ENCODE measurements at regions not wholly inside any gene's neighbourhood (a gene's known extent, or its start where the extent isn't known, plus 50 kb on each side); places are given as distances from the start of the nearest gene placed in this dataset.

GRCh38 chr14:87629788-87630187 is 363.2 kb downstream of the GALC start:
- no peak overlapping the region for H3K27ac ChIP-seq (ENCODE audit: low read depth in 1 of 2, low read length in 2 of 2)
- WGBS = 78% methylated on average over 3 of the region's 3 CpGs
- H3K27me3 ChIP-seq (ENCODE audit: control insufficient read depth in 4 of 4, insufficient read depth in 4 of 4, low read length in 3 of 4) = no peaks in the 10 kb centered on the region
- H3K36me3 ChIP-seq (ENCODE audit: control insufficient read depth in 4 of 4, insufficient read depth in 3 of 4, low read depth in 1 of 4, low read length in 3 of 4) = no peaks in the 10 kb centered on the region
- DNase-seq (ENCODE audit: low spot score) = no peak
- TF ChIP-seq RXRA (IDR thresholded peaks at IDR 0.05) (no peak), RAD21 (IDR thresholded peaks at IDR 0.05) (no peak), TAF1 (conservative IDR thresholded peaks at IDR 0.05) (no peak)
- no peaks in the 10 kb centered on the region for H3K9me3 ChIP-seq (ENCODE audit: control insufficient read depth in 4 of 4, low read length in 3 of 4)
- H3K4me1 ChIP-seq (ENCODE audit: control insufficient read depth in 4 of 4, insufficient read depth in 4 of 4, low read length in 3 of 4) = no peaks in the 10 kb centered on the region
- no peak overlapping the region for H3K9ac ChIP-seq (ENCODE audit: low read depth in 1 of 2, low read length in 2 of 2)
- H3K4me3 ChIP-seq (ENCODE audit: low read depth in 1 of 3, low read length in 3 of 3) = no peak overlapping the region

GRCh38 chr14:87628780-87629179 is 364.2 kb downstream of the GALC start:
- TF ChIP-seq FOXA2 (IDR thresholded peaks at IDR 0.05) (no peak), ATF3 (IDR thresholded peaks at IDR 0.05) (no peak), HNF4G (IDR thresholded peaks at IDR 0.05) (no peak), NR2F2 (IDR thresholded peaks at IDR 0.05) (no peak), RXRA (IDR thresholded peaks at IDR 0.05) (no peak), ZBTB33 (IDR thresholded peaks at IDR 0.05) (no peak), YY1 (IDR thresholded peaks at IDR 0.05) (no peak), JUND (IDR thresholded peaks at IDR 0.05) (no peak), REST (IDR thresholded peaks at IDR 0.05) (no peak), TAF1 (conservative IDR thresholded peaks at IDR 0.05) (no peak), HNF4A (conservative IDR thresholded peaks at IDR 0.05) (no peak), GABPA (IDR thresholded peaks at IDR 0.05 in 1 of 2, conservative IDR thresholded peaks at IDR 0.05 in 1 of 2) (no peak), RAD21 (IDR thresholded peaks at IDR 0.05) (no peak)
- TF ChIP-seq, protein P1, sequence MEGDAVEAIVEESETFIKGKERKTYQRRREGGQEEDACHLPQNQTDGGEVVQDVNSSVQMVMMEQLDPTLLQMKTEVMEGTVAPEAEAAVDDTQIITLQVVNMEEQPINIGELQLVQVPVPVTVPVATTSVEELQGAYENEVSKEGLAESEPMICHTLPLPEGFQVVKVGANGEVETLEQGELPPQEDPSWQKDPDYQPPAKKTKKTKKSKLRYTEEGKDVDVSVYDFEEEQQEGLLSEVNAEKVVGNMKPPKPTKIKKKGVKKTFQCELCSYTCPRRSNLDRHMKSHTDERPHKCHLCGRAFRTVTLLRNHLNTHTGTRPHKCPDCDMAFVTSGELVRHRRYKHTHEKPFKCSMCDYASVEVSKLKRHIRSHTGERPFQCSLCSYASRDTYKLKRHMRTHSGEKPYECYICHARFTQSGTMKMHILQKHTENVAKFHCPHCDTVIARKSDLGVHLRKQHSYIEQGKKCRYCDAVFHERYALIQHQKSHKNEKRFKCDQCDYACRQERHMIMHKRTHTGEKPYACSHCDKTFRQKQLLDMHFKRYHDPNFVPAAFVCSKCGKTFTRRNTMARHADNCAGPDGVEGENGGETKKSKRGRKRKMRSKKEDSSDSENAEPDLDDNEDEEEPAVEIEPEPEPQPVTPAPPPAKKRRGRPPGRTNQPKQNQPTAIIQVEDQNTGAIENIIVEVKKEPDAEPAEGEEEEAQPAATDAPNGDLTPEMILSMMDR (IDR thresholded peaks at IDR 0.05; ENCODE audit: low read depth, low read length, missing input control) = no peak
- TF ChIP-seq, protein P2, sequence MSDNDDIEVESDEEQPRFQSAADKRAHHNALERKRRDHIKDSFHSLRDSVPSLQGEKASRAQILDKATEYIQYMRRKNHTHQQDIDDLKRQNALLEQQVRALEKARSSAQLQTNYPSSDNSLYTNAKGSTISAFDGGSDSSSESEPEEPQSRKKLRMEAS (IDR thresholded peaks at IDR 0.05) = no peak
- Histone ChIP-seq H3K4me3 (ENCODE audit: low read depth in 1 of 3, low read length in 3 of 3) (no peak overlapping the region), H3K36me3 (ENCODE audit: control insufficient read depth in 4 of 4, insufficient read depth in 3 of 4, low read depth in 1 of 4, low read length in 3 of 4) (no peaks in the 10 kb centered on the region), H3K4me1 (ENCODE audit: control insufficient read depth in 4 of 4, insufficient read depth in 4 of 4, low read length in 3 of 4) (no peaks in the 10 kb centered on the region), H3K9ac (ENCODE audit: low read depth in 1 of 2, low read length in 2 of 2) (no peak overlapping the region), H3K9me3 (ENCODE audit: control insufficient read depth in 4 of 4, low read length in 3 of 4) (no peaks in the 10 kb centered on the region), H3K27me3 (ENCODE audit: control insufficient read depth in 4 of 4, insufficient read depth in 4 of 4, low read length in 3 of 4) (no peaks in the 10 kb centered on the region), H3K27ac (ENCODE audit: low read depth in 1 of 2, low read length in 2 of 2) (no peak overlapping the region)
- 61% methylated on average over 3 of the region's 3 CpGs for WGBS
- no peak for DNase-seq (ENCODE audit: low spot score)
